OCI-LY3 (cell line): ENCODE measurements at regions not wholly inside any gene's neighbourhood (a gene's known extent, or its start where the extent isn't known, plus 50 kb on each side); places are given as distances from the start of the nearest gene placed in this dataset.

Source experiments
- H2AFZ ChIP-seq: fragments of 200-600, 300-600 bp; shearing (Covaris generic); 2 replicates; pipeline ENCODE4 v1.6.0; 2014; ENCODE audit warnings: antibody characterized with exemption, low read depth, low read length
- H3K27ac ChIP-seq: fragments of 200-600, 300-600 bp; sonication (generic); 2 replicates; pipeline ENCODE4 v1.5.1; 2014; ENCODE audit warnings: mild to moderate bottlenecking, low read length, moderate library complexity, mixed read lengths
- H3K27me3 ChIP-seq: fragments of 200-600, 300-600 bp; sonication (generic); 2 replicates; pipeline ENCODE4 v1.6.1; 2014; ENCODE audit warnings: low read depth, low read length, mixed read lengths
- H3K36me3 ChIP-seq: fragments of 200-600, 300-600 bp; sonication (generic); replicated peaks from 2 replicates; pipeline ENCODE3; 2014; ENCODE audit warnings: low read depth, low read length, mixed read lengths
- H3K4me1 ChIP-seq: fragments of 300-600, 200-600 bp; sonication (generic); 2 replicates; pipeline ENCODE4 v1.6.1; 2014; ENCODE audit warnings: low read length, mixed read lengths
- H3K4me2 ChIP-seq: fragments of 200-600, 300-600 bp; sonication (generic); 2 replicates; pipeline ENCODE4 v1.6.1; 2014; ENCODE audit warnings: low read length, mixed read lengths
- H3K4me3 ChIP-seq: fragments of 300-600, 200-600 bp; sonication (generic); 2 replicates; pipeline ENCODE4 v1.5.1; 2014; ENCODE audit warnings: antibody characterized with exemption, mild to moderate bottlenecking, low read length, moderate library complexity
- H3K79me2 ChIP-seq: fragments of 300-600, 200-600 bp; shearing (Covaris generic); 2 replicates; pipeline ENCODE4 v1.6.1; 2014; ENCODE audit warnings: mild to moderate bottlenecking, low read length, mixed read lengths
- H3K9ac ChIP-seq: fragments of 300-600, 200-600 bp; shearing (Covaris generic); 2 replicates; pipeline ENCODE4 v1.6.0; 2014; ENCODE audit warnings: mild to moderate bottlenecking, low read length, moderate library complexity
- H3K9me3 ChIP-seq: fragments of 200-600, 300-600 bp; shearing (Covaris generic); 2 replicates; pipeline ENCODE4 v1.6.1; 2014; ENCODE audit warnings: low read length, mixed read lengths; ENCODE audit not compliant: insufficient read depth
- H4K20me1 ChIP-seq: fragments of 200-600, 300-600 bp; sonication (generic); 2 replicates; pipeline ENCODE4 v1.6.1; 2016; ENCODE audit warnings: low read length, mixed read lengths; ENCODE audit not compliant: insufficient read depth
- CTCF ChIP-seq: fragments of 200-600, 300-600 bp; sonication (generic); IDR thresholded peaks from 2 replicates; pipeline ENCODE4 v1.5.1; 2014; ENCODE audit warnings: antibody characterized with exemption, low read length, low read depth
- EZH2phosphoT487 ChIP-seq: fragments of 200-600 bp; shearing (Covaris generic); IDR thresholded peaks from 2 replicates; pipeline ENCODE4 v1.6.1; 2018; ENCODE audit warnings: antibody characterized with exemption, mixed run types, low read depth

GRCh38 chr7:138369797-138370196 lies 90.3 kb upstream of the TRIM24 start:
- Histone ChIP-seq H3K9ac (no peak overlapping the region), H3K36me3 (no peaks in the 10 kb centered on the region), H4K20me1 (no peaks in the 10 kb centered on the region), H3K4me3 (no peak overlapping the region), H3K9me3 (0 out of 2 replicates have a peak, but pooled peaks cover 3% of the 10 kb centered on the region), H3K4me2 (no peak overlapping the region), H3K79me2 (no peaks in the 10 kb centered on the region), H3K27ac (no peak overlapping the region), H3K4me1 (no peaks in the 10 kb centered on the region), H2AFZ (no peak overlapping the region), H3K27me3 (no peaks in the 10 kb centered on the region)
- no peak for TF ChIP-seq CTCF
- TF ChIP-seq EZH2phosphoT487: no peak

GRCh38 chr7:138370956-138371355 lies 89.1 kb upstream of the TRIM24 start:
- no peaks in the 10 kb centered on the region for H3K4me1 ChIP-seq

DNA sequence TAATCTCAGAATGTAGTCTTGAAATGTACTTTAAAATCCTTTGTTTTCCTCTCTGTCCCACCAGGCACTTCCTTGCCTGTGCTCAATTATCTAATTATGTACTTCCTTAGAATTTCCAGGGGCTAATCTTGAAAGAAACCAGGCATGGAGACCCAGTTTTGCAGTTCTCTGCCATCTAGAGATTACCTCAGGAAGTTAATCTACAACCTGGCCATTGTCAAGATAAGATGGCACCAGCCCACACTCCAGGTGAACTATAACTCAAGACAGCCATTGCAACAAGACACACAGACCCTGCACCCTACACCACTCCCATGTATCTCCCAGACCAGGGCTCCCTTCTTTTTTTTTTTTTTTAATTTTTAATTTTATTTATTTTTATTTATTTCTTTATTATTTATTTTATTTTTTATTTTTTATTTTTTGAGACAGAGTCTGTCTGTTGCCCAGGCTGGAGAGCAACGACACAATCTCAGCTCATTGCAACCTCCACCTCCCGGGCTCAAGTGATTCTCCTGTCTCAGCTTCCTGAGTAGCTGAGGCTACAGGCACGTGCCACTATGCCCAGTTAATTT lies 85.9 kb upstream of the TRIM24 start:
- H3K79me2 ChIP-seq: no peaks in the 10 kb centered on the region
- H3K9ac ChIP-seq: no peak overlapping the region
- H4K20me1 ChIP-seq: no peaks in the 10 kb centered on the region
- no peak overlapping the region for H3K27ac ChIP-seq
- 0 out of 2 replicates have a peak, but pooled peaks cover under 1% of the 10 kb centered on the region for H3K9me3 ChIP-seq
- TF ChIP-seq CTCF (no peak), EZH2phosphoT487 (no peak)
- no peaks in the 10 kb centered on the region for H3K36me3 ChIP-seq
- no peaks in the 10 kb centered on the region for H3K27me3 ChIP-seq
- H3K4me3 ChIP-seq: no peak overlapping the region
- no peaks in the 10 kb centered on the region for H3K4me1 ChIP-seq
- H2AFZ ChIP-seq: no peak overlapping the region
- no peak overlapping the region for H3K4me2 ChIP-seq

More at GRCh38 chr7:138370956-138371355, 89.1 kb upstream of the TRIM24 start:
- H3K9me3 ChIP-seq: 0 out of 2 replicates have a peak, but pooled peaks cover 3% of the 10 kb centered on the region
- H3K4me2 ChIP-seq: no peak overlapping the region
- H3K4me3 ChIP-seq: no peak overlapping the region
- TF ChIP-seq EZH2phosphoT487 (no peak), CTCF (no peak)
- no peak overlapping the region for H3K27ac ChIP-seq
- H4K20me1 ChIP-seq: no peaks in the 10 kb centered on the region
- H3K79me2 ChIP-seq: no peaks in the 10 kb centered on the region
- H3K27me3 ChIP-seq: no peaks in the 10 kb centered on the region
- H3K9ac ChIP-seq: no peak overlapping the region
- H2AFZ ChIP-seq: no peak overlapping the region
- H3K36me3 ChIP-seq: no peaks in the 10 kb centered on the region

DNA sequence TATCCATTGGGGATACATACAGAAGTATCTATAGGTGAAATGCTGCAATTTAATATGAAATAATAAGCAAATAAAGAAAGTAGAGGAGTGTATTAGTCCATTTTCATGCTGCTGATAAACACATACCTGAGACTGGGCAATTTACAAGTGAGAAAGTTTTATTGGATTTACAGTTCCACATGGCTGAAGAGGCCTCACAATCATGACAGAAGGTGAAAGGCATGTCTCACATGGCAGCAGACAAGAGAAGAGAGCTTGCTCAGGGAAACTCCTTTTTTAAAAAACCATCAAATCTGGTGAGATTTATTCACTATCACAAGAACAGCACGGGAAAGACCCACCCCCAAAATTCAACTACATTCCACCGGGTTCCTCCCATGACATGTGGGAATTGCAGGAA lies 82.8 kb upstream of the TRIM24 start:
- H4K20me1 ChIP-seq: no peaks in the 10 kb centered on the region
- H2AFZ ChIP-seq: no peak overlapping the region
- H3K79me2 ChIP-seq: no peaks in the 10 kb centered on the region
- TF ChIP-seq EZH2phosphoT487: no peak
- no peak for TF ChIP-seq CTCF
- no peaks in the 10 kb centered on the region for H3K9me3 ChIP-seq
- no peak overlapping the region for H3K4me2 ChIP-seq
- H3K36me3 ChIP-seq: no peaks in the 10 kb centered on the region
- no peaks in the 10 kb centered on the region for H3K27me3 ChIP-seq
- H3K9ac ChIP-seq: no peak overlapping the region
- no peak overlapping the region for H3K4me3 ChIP-seq
- H3K27ac ChIP-seq: no peak overlapping the region
- H3K4me1 ChIP-seq: no peaks in the 10 kb centered on the region
